ENCODE measurements at regions not wholly inside any gene's neighbourhood (a gene's known extent, or its start where the extent isn't known, plus 50 kb on each side); places are given as distances from the start of the nearest gene placed in this dataset.

GRCh38 chr11:116577273-116577672 lies 195.5 kb downstream of the BUD13 start:
- no peak for TF ChIP-seq KDM2A (CRISPR knock-in tag; IDR thresholded peaks at IDR 0.05; ENCODE audit: borderline replicate concordance, low read depth)
- no peak for TF ChIP-seq TCF7L2 (IDR thresholded peaks at IDR 0.05; ENCODE audit: low read depth, low read length)
- no peak for TF ChIP-seq SRY (CRISPR knock-in tag; IDR thresholded peaks at IDR 0.05)
- TF ChIP-seq ZNF597 (CRISPR knock-in tag; IDR thresholded peaks at IDR 0.05): no peak
- no peak for TF ChIP-seq GRHL1 (CRISPR knock-in tag; conservative IDR thresholded peaks at IDR 0.05)
- TF ChIP-seq SETDB1 (CRISPR knock-in tag; IDR thresholded peaks at IDR 0.05; ENCODE audit: borderline replicate concordance): no peak
- TF ChIP-seq ATM (IDR thresholded peaks at IDR 0.05; ENCODE audit: borderline replicate concordance): no peak
- no peak for TF ChIP-seq ZNF460 (CRISPR knock-in tag; IDR thresholded peaks at IDR 0.05; ENCODE audit: borderline replicate concordance)
- no peak for TF ChIP-seq ARID5B (CRISPR knock-in tag; IDR thresholded peaks at IDR 0.05)
- TF ChIP-seq ZNF792 (CRISPR knock-in tag; IDR thresholded peaks at IDR 0.05): no peak
- no peak for TF ChIP-seq KDM6A (CRISPR knock-in tag; IDR thresholded peaks at IDR 0.05; ENCODE audit: low read depth)
- TF ChIP-seq WIZ (CRISPR knock-in tag; IDR thresholded peaks at IDR 0.05): no peak
- no peak for TF ChIP-seq THRA (CRISPR knock-in tag; IDR thresholded peaks at IDR 0.05; ENCODE audit: borderline replicate concordance)
- TF ChIP-seq HOXA7 (CRISPR knock-in tag; IDR thresholded peaks at IDR 0.05): no peak
- ChIA-PET POLR2A (no interaction called here), CTCF (ENCODE audit: low intra/inter-chr PET ratio, low total read pairs) (no interaction called here)
- Histone ChIP-seq H3K9me3 (ENCODE audit: low read length) (no peaks in the 10 kb centered on the region), H3K4me1 (ENCODE audit: insufficient read depth, low read length) (peaks cover 7% of the 10 kb centered on the region; the same call in 1 of the 2 replicates), H3K4me3 (replicated peaks in 1 of 3; ENCODE audit: insufficient read depth in 1 of 3, low read depth in 2 of 3, low read length in 3 of 3) (no peak overlapping the region), H3K4me2 (ENCODE audit: low read depth, low read length) (no peak overlapping the region), H3K36me3 (replicated peaks in 1 of 2; ENCODE audit: control insufficient read depth in 1 of 2, insufficient read depth in 2 of 2, low read length in 2 of 2) (no peaks in the 10 kb centered on the region), H3K9ac (ENCODE audit: insufficient read depth, low read depth, low read length) (no peak overlapping the region), H4K20me1 (ENCODE audit: insufficient read depth, low read length) (no peaks in the 10 kb centered on the region), H3K79me2 (ENCODE audit: insufficient read depth, low read length) (no peaks in the 10 kb centered on the region), H3K27me3 (ENCODE audit: control insufficient read depth in 1 of 2, insufficient read depth in 2 of 2, low read length in 2 of 2) (0 out of 5 replicates have a peak, but pooled peaks cover 0 to 11% of the 10 kb centered on the region in 2 experiments), H2AFZ (ENCODE audit: low read length) (no peak overlapping the region), H3K27ac (ENCODE audit: extremely low read length, insufficient read depth, low read length) (no peak overlapping the region)
- BruUV-seq (replicated peaks): no TSS peak
- intact Hi-C loops (cut with micrococcal nuclease; ENCODE audit: unreplicated experiment): no loop called here
- no peak for DNase-seq (ENCODE audit: low spot score)
- FAIRE-seq: no peak
- in situ Hi-C loops (cut with HindIII; ENCODE audit: extremely low pct_ligation_motif_present, low pct_unique_long_range_greater_than_20kb): no loop called here
- no peak for ATAC-seq
- WGBS (ENCODE audit: low lambda C conversion rate): 96% methylated on average over 4 of the region's 4 CpGs

Measured in HepG2 (cell line).